OCI-LY1 (cell line): ENCODE measurements at regions not wholly inside any gene's neighbourhood (a gene's known extent, or its start where the extent isn't known, plus 50 kb on each side); places are given as distances from the start of the nearest gene placed in this dataset.

Experiments
- CTCF ChIP-seq: fragments of 200-600 bp; sonication (generic), shearing (Covaris generic); IDR thresholded peaks from 2 replicates; pipeline ENCODE4 v1.5.1; 2017; ENCODE audit warnings: mild to moderate bottlenecking, antibody characterized with exemption, low read length, moderate library complexity, mixed read lengths
- EZH2 ChIP-seq: fragments of 200-600 bp; sonication (generic), shearing (Covaris generic); IDR thresholded peaks from 2 replicates; pipeline ENCODE4 v1.8.0; 2017; ENCODE audit warnings: borderline replicate concordance, mixed run types, mild to moderate bottlenecking, antibody characterized with exemption, low read length, moderate library complexity, mixed read lengths

DNA sequence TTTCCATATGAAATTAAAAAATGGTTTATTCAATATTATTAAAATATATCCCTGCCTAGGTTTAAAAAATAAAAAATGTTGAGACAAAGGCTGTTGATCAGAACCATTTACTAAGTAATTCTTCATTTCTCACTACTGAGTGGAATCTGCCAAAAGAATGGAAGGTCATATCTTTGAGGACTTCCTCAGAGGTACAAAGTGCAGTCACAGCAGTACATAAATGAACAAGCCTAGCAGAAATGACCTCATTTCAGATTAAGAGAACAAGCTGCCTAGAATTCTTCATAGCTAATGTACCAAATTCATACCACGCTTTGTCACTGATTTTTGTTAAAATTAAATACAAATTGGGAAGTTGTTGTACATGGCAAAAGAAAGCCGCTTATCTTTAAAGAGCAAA, 318.9 kb upstream of the TFPI start:
- TF ChIP-seq CTCF (no peak), EZH2 (no peak)
